22Rv1 (cell line): ENCODE measurements at regions not wholly inside any gene's neighbourhood (a gene's known extent, or its start where the extent isn't known, plus 50 kb on each side); places are given as distances from the start of the nearest gene placed in this dataset.

ENCODE experiments used
- ZFX ChIP-seq: fragments of 450-650 bp; IDR thresholded peaks from 2 replicates; pipeline ENCODE4 v1.6.1; 2017; ENCODE audit warnings: antibody characterized with exemption, borderline replicate concordance
- TF ChIP-seq, protein P1 (sequence below): fragments of 450-650 bp; IDR thresholded peaks from 2 replicates; pipeline ENCODE4 v1.5.1; 2017; ENCODE audit warnings: mild to moderate bottlenecking

- TF ChIP-seq, protein P1, sequence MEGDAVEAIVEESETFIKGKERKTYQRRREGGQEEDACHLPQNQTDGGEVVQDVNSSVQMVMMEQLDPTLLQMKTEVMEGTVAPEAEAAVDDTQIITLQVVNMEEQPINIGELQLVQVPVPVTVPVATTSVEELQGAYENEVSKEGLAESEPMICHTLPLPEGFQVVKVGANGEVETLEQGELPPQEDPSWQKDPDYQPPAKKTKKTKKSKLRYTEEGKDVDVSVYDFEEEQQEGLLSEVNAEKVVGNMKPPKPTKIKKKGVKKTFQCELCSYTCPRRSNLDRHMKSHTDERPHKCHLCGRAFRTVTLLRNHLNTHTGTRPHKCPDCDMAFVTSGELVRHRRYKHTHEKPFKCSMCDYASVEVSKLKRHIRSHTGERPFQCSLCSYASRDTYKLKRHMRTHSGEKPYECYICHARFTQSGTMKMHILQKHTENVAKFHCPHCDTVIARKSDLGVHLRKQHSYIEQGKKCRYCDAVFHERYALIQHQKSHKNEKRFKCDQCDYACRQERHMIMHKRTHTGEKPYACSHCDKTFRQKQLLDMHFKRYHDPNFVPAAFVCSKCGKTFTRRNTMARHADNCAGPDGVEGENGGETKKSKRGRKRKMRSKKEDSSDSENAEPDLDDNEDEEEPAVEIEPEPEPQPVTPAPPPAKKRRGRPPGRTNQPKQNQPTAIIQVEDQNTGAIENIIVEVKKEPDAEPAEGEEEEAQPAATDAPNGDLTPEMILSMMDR: no peak
- TF ChIP-seq ZFX: no peak
Observed at GRCh38 chr3:59237121-59237520, 187.3 kb upstream of the CFAP20DC start.
